ENCODE measurements at regions not wholly inside any gene's neighbourhood (a gene's known extent, or its start where the extent isn't known, plus 50 kb on each side); places are given as distances from the start of the nearest gene placed in this dataset.

DNA sequence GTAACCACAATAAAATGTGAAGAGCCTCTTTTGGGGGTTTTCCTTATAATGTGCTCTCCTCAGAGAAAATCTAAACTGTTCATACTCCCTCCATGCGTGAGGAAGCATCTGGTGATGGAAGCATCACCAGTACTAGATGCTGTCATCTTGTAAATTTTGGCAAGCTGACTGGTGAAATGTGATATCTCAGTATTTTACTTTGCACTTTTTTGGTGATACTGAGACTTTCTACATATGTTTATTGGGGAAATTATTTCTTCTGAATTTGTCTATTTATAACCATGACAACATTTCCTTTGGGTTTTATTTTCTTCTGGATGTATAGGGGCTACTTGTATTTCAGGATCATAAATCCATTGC is 95.9 kb upstream of the DLGAP1 start:
- TF ChIP-seq SPI1 (IDR thresholded peaks at IDR 0.05; ENCODE audit: low read depth, low read length) (no peak), POLR2A (IDR thresholded peaks at IDR 0.05; ENCODE audit: low read depth, low read length) (no peak), TAF1 (IDR thresholded peaks at IDR 0.05; ENCODE audit: low read depth, low read length) (no peak), POLR2AphosphoS5 (IDR thresholded peaks at IDR 0.05; ENCODE audit: low read depth, low read length) (no peak), POU2F2 (IDR thresholded peaks at IDR 0.05; ENCODE audit: low read depth, low read length) (no peak)

Measured in GM12891 (cell line).